K562 (cell line): ENCODE measurements at regions not wholly inside any gene's neighbourhood (a gene's known extent, or its start where the extent isn't known, plus 50 kb on each side); places are given as distances from the start of the nearest gene placed in this dataset.

ENCODE experiments used
- BMI1 ChIP-seq: fragments of 150-350 bp; IDR thresholded peaks from 2 replicates; pipeline ENCODE4 v1.6.1; 2014; ENCODE audit warnings: low read length
- CEBPG ChIP-seq, 3 experiments: fragments of 200-800 bp in 1 of 3; sonication (Bioruptor generic) in 1 of 3; sonication (generic) in 1 of 3; formaldehyde crosslinking in 1 of 3; IDR thresholded peaks in 2 of 3; conservative IDR thresholded peaks in 1 of 3; 2 replicates each; pipeline versions ENCODE4 v1.6.1 to v1.8.0; 2016 to 2022; ENCODE audit warnings: missing compliant biosample characterization in 2 of 3, missing genetic modification characterization in 2 of 3, mild to moderate bottlenecking in 1 of 3, missing genetic modification reagents in 1 of 3
- CHCHD3 ChIP-seq: fragments of 250-450 bp; sonication (Bioruptor Pico); IDR thresholded peaks from 2 replicates; pipeline ENCODE4 v2.1.2; 2022; ENCODE audit warnings: mild to moderate bottlenecking
- DNMT1 ChIP-seq: fragments of 450-650 bp; IDR thresholded peaks from 2 replicates; pipeline ENCODE4 v1.6.1; 2016; ENCODE audit warnings: antibody characterized with exemption, mild to moderate bottlenecking
- JUND ChIP-seq, 2 experiments: IDR thresholded peaks; 2 replicates in 1 of 2; 3 replicates in 1 of 2; pipeline ENCODE4 v1.6.1; 2011; ENCODE audit warnings: borderline replicate concordance in 2 of 2, low read depth in 2 of 2, low read length in 2 of 2, improper control_type of control experiment in 1 of 2, missing biosample characterization in 1 of 2, missing genetic modification characterization in 1 of 2, missing genetic modification reagents in 1 of 2
- MBD1 ChIP-seq: fragments of 250-450 bp; sonication (Bioruptor Pico); IDR thresholded peaks from 2 replicates; pipeline ENCODE4 v1.8.0; 2022; ENCODE audit warnings: inconsistent platforms
- PATZ1 ChIP-seq: fragments of 250-450 bp; sonication (Bioruptor Pico); IDR thresholded peaks from 2 replicates; pipeline ENCODE4 v1.5.0; 2020; ENCODE audit warnings: mild to moderate bottlenecking, borderline replicate concordance
- PCBP1 ChIP-seq: fragments of 200-400 bp; formaldehyde crosslinking; IDR thresholded peaks from 2 replicates; pipeline ENCODE4 v1.6.1; 2018; ENCODE audit warnings: mild to moderate bottlenecking, low read depth, low read length; ENCODE audit not compliant: poor library complexity, severe bottlenecking
- PML ChIP-seq: IDR thresholded peaks from 2 replicates; pipeline ENCODE4 v1.6.1; 2012; ENCODE audit warnings: low read length, inconsistent platforms
- RBM39 ChIP-seq: fragments of 200-400 bp; formaldehyde crosslinking; optimal IDR thresholded peaks from 2 replicates; pipeline ENCODE3; 2018; ENCODE audit warnings: low read depth, low read length
- SP1 ChIP-seq: sonication (generic); formaldehyde crosslinking; IDR thresholded peaks from 2 replicates; pipeline ENCODE4 v1.8.1; 2022; ENCODE audit warnings: mild to moderate bottlenecking, missing genetic modification reagents
- SRF ChIP-seq, 2 experiments: fragments of 250-450, 450-650 bp in 1 of 2; sonication (Bioruptor Pico) in 1 of 2; sonication (generic) in 1 of 2; formaldehyde crosslinking; IDR thresholded peaks; 2 replicates each; pipeline versions ENCODE4 v1.5.0 to v1.5.1; 2020 to 2022; ENCODE audit warnings: mild to moderate bottlenecking in 1 of 2, missing genetic modification reagents in 1 of 2
- TARDBP ChIP-seq: fragments of 450-650 bp; IDR thresholded peaks from 2 replicates; pipeline ENCODE4 v1.6.1; 2016
- TBP ChIP-seq: optimal IDR thresholded peaks from 2 replicates; pipeline ENCODE3; 2011; ENCODE audit warnings: low read depth, low read length, improper control_type of control experiment
- ZBTB1 ChIP-seq: sonication (generic); formaldehyde crosslinking; IDR thresholded peaks from 2 replicates; pipeline ENCODE4 v1.8.1; 2023; ENCODE audit warnings: missing genetic modification reagents, low read depth, mild to moderate bottlenecking, borderline replicate concordance
- ZNF655 ChIP-seq: fragments of 250-450 bp; sonication (Bioruptor Pico); IDR thresholded peaks from 2 replicates; pipeline ENCODE4 v1.5.0; 2021
- TF ChIP-seq, protein P1 (sequence below): fragments of 250-450 bp; sonication (Bioruptor Pico); IDR thresholded peaks from 2 replicates; pipeline ENCODE4 v1.4.0; 2020; ENCODE audit warnings: mild to moderate bottlenecking
- TF ChIP-seq, protein P2 (sequence below), 3 experiments: IDR thresholded peaks in 2 of 3; conservative IDR thresholded peaks in 1 of 3; 2 replicates each; pipeline ENCODE4 v1.5.1; 2011 to 2012; ENCODE audit warnings: low read length in 3 of 3, mild to moderate bottlenecking in 3 of 3, control low read depth in 2 of 3, improper control_type of control experiment in 1 of 3, inconsistent platforms in 1 of 3, low read depth in 1 of 3, mixed read lengths in 1 of 3, moderate library complexity in 1 of 3; ENCODE audit not compliant: insufficient read depth in 2 of 3

DNA sequence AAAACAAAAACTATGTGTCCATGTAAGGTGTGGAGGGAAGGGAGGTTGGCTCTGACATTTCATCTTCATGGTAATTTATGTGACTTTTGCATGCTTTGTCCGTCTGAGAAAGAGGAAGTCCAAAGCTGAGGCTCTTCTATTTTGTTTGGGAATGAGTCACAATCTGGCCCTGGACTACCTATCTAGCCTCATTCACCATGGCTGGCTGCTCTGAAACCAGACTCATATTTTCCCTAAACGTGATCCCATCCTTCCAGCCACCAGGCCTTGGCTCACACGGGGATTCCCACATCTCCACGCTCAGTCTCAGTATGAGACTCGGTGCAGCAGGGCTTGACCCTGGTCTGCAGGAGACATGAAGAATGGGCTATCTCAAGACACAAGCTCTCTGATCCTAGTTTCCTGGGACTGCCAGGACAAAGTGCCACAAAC lies 672.8 kb downstream of the ACTL7B start (continued):
- TF ChIP-seq, protein P1, sequence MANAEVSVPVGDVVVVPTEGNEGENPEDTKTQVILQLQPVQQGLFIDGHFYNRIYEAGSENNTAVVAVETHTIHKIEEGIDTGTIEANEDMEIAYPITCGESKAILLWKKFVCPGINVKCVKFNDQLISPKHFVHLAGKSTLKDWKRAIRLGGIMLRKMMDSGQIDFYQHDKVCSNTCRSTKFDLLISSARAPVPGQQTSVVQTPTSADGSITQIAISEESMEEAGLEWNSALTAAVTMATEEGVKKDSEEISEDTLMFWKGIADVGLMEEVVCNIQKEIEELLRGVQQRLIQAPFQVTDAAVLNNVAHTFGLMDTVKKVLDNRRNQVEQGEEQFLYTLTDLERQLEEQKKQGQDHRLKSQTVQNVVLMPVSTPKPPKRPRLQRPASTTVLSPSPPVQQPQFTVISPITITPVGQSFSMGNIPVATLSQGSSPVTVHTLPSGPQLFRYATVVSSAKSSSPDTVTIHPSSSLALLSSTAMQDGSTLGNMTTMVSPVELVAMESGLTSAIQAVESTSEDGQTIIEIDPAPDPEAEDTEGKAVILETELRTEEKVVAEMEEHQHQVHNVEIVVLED, result no peak
- TF ChIP-seq RBM39, result no peak
- no peak for TF ChIP-seq TBP
- TF ChIP-seq MBD1 (CRISPR knock-in tag), result no peak
- no peak for TF ChIP-seq CHCHD3
- no peak for TF ChIP-seq TARDBP
- TF ChIP-seq BMI1, result no peak
- no peak for TF ChIP-seq DNMT1
- TF ChIP-seq ZNF655 (CRISPR knock-in tag), result no peak
- no peak for TF ChIP-seq PATZ1
- TF ChIP-seq PCBP1, result no peak
- TF ChIP-seq SP1 (CRISPR knock-in tag), result no peak
- TF ChIP-seq ZBTB1 (CRISPR knock-in tag), result no peak
- TF ChIP-seq JUND (IDR thresholded peaks at IDR 0.05; ENCODE audit: borderline replicate concordance, low read depth, low read length), result peak; percentile 46; the same call in 1 of the 2 replicates
- peak; percentile 56; the same call in 2 of the 3 replicates for TF ChIP-seq JUND (tag; IDR thresholded peaks at IDR 0.05; ENCODE audit: borderline replicate concordance, low read depth, low read length)
- no peak for TF ChIP-seq SRF (CRISPR knock-in tag; IDR thresholded peaks at IDR 0.05)
- TF ChIP-seq, protein P2, sequence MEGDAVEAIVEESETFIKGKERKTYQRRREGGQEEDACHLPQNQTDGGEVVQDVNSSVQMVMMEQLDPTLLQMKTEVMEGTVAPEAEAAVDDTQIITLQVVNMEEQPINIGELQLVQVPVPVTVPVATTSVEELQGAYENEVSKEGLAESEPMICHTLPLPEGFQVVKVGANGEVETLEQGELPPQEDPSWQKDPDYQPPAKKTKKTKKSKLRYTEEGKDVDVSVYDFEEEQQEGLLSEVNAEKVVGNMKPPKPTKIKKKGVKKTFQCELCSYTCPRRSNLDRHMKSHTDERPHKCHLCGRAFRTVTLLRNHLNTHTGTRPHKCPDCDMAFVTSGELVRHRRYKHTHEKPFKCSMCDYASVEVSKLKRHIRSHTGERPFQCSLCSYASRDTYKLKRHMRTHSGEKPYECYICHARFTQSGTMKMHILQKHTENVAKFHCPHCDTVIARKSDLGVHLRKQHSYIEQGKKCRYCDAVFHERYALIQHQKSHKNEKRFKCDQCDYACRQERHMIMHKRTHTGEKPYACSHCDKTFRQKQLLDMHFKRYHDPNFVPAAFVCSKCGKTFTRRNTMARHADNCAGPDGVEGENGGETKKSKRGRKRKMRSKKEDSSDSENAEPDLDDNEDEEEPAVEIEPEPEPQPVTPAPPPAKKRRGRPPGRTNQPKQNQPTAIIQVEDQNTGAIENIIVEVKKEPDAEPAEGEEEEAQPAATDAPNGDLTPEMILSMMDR (IDR thresholded peaks at IDR 0.05 in 2 of 3, conservative IDR thresholded peaks at IDR 0.05 in 1 of 3; ENCODE audit: insufficient read depth in 2 of 3, low read depth in 1 of 3, low read length in 3 of 3), result no peak
- no peak for TF ChIP-seq PML
- TF ChIP-seq CEBPG (CRISPR knock-in tag; IDR thresholded peaks at IDR 0.05), result no peak
- no peak for TF ChIP-seq CEBPG (tag; conservative IDR thresholded peaks at IDR 0.05 in 1 of 2, IDR thresholded peaks at IDR 0.05 in 1 of 2)
